OCI-LY1 (cell line): ENCODE measurements at regions not wholly inside any gene's neighbourhood (a gene's known extent, or its start where the extent isn't known, plus 50 kb on each side); places are given as distances from the start of the nearest gene placed in this dataset.

Source experiments
- CTCF ChIP-seq: fragments of 200-600 bp; sonication (generic), shearing (Covaris generic); IDR thresholded peaks from 2 replicates; pipeline ENCODE4 v1.5.1; 2017; ENCODE audit warnings: mild to moderate bottlenecking, antibody characterized with exemption, low read length, moderate library complexity, mixed read lengths
- EZH2 ChIP-seq: fragments of 200-600 bp; sonication (generic), shearing (Covaris generic); IDR thresholded peaks from 2 replicates; pipeline ENCODE4 v1.8.0; 2017; ENCODE audit warnings: borderline replicate concordance, mixed run types, mild to moderate bottlenecking, antibody characterized with exemption, low read length, moderate library complexity, mixed read lengths

GRCh38 chr1:157272264-157272663, 134.1 kb upstream of the ETV3 start:
- TF ChIP-seq CTCF = no peak
- no peak for TF ChIP-seq EZH2
